Fibroblast of villous mesenchyme (primary cell): ENCODE measurements at regions not wholly inside any gene's neighbourhood (a gene's known extent, or its start where the extent isn't known, plus 50 kb on each side); places are given as distances from the start of the nearest gene placed in this dataset.

ENCODE experiments used
- DNase-seq: peaks from one replicate; pipeline ENCODE4 v3.0.0-alpha.2; 2010; ENCODE audit warnings: low read depth
- H3K4me3 ChIP-seq: 2 replicates; pipeline ENCODE4 v1.5.1; 2011; ENCODE audit warnings: low read depth, mild to moderate bottlenecking, low read length
- CTCF ChIP-seq: IDR thresholded peaks from 2 replicates; pipeline ENCODE4 v1.5.1; 2012; ENCODE audit warnings: low read depth, mild to moderate bottlenecking, low read length; ENCODE audit not compliant: insufficient read depth

GRCh38 chr20:40768105-40768504 lies 79.1 kb upstream of the MAFB start:
- no peak for DNase-seq
- H3K4me3 ChIP-seq: no peak overlapping the region
- TF ChIP-seq CTCF: no peak

GRCh38 chr20:40769677-40770285 lies 80.7 kb upstream of the MAFB start:
- H3K4me3 ChIP-seq: no peak overlapping the region
- peak; percentile 3 for DNase-seq
- TF ChIP-seq CTCF: no peak

- no peak overlapping the region for H3K4me3 ChIP-seq
- TF ChIP-seq CTCF: no peak
Measured at GRCh38 chr20:40770564-40771307, 81.7 kb upstream of the MAFB start.

GRCh38 chr20:40771308-40771610 lies 82.2 kb upstream of the MAFB start:
- TF ChIP-seq CTCF: no peak
- DNase-seq: no peak
- no peak overlapping the region for H3K4me3 ChIP-seq

More at GRCh38 chr20:40770564-40771307, 81.7 kb upstream of the MAFB start:
- DNase-seq: no peak

- H3K4me3 ChIP-seq: no peak overlapping the region
- no peak for TF ChIP-seq CTCF
- DNase-seq: no peak
Measured at GRCh38 chr20:40771848-40772511, 82.9 kb upstream of the MAFB start.

GRCh38 chr20:40773376-40773775 lies 84.3 kb upstream of the MAFB start:
- TF ChIP-seq CTCF: no peak
- no peak for DNase-seq
- H3K4me3 ChIP-seq: no peak overlapping the region
